Gastroesophageal sphincter (tissue), 4 donors: ENCODE measurements at regions not wholly inside any gene's neighbourhood (a gene's known extent, or its start where the extent isn't known, plus 50 kb on each side); places are given as distances from the start of the nearest gene placed in this dataset.

Source experiments
- ATAC-seq: fragments of 150-250 bp; one replicate; pipeline ENCODE4 v1.9.1; 2016; ENCODE audit warnings: mild to moderate bottlenecking, moderate library complexity
- H3K27ac ChIP-seq, 4 donors: fragments of 200-600 bp; sonication (generic) in 3 of 4; 1 replicate in 3 of 4; 2 replicates in 1 of 4; pipeline ENCODE4 v1.5.1; 2016 to 2019
- H3K27me3 ChIP-seq: fragments of 200-600 bp; sonication (generic); one replicate; pipeline ENCODE4 v1.5.1; 2019
- H3K36me3 ChIP-seq, 2 donors: fragments of 200-600 bp; sonication (generic); one replicate each; pipeline ENCODE4 v1.5.1; 2019; ENCODE audit warnings: control low read depth in 1 of 2
- H3K4me1 ChIP-seq, 3 donors: fragments of 200-600 bp; sonication (generic); 1 replicate in 2 of 3; 2 replicates in 1 of 3; pipeline ENCODE4 v1.5.1; 2016 to 2019; ENCODE audit warnings: control low read depth in 2 of 3
- H3K4me3 ChIP-seq, 2 donors: fragments of 200-600 bp; sonication (generic); one replicate each; pipeline ENCODE4 v1.5.1; 2019; ENCODE audit warnings: mild to moderate bottlenecking in 1 of 2, moderate library complexity in 1 of 2
- H3K9me3 ChIP-seq, 3 donors: fragments of 200-600 bp; sonication (generic); one replicate each; pipeline ENCODE4 v1.5.1; 2017 to 2019; ENCODE audit warnings: control low read depth in 2 of 3
- EP300 ChIP-seq: sonication (generic); formaldehyde crosslinking; IDR thresholded peaks from one replicate; pipeline ENCODE4 v1.6.1; 2017; ENCODE audit warnings: antibody characterized with exemption, mild to moderate bottlenecking
- POLR2A ChIP-seq, 2 donors: fragments of 450-650 bp; IDR thresholded peaks; one replicate each; pipeline ENCODE4 v1.6.1; 2017; ENCODE audit warnings: antibody characterized with exemption in 2 of 2, mild to moderate bottlenecking in 2 of 2, moderate library complexity in 1 of 2
- POLR2AphosphoS5 ChIP-seq: sonication (generic); formaldehyde crosslinking; IDR thresholded peaks from one replicate; pipeline ENCODE4 v1.6.1; 2017; ENCODE audit warnings: antibody characterized with exemption
- WGBS, 2 donors: methylation state at CpG; one replicate each; pipeline ENCODE4 v1.1.5; 2018; ENCODE audit warnings: low coverage in 1 of 2; 5-methylcytosine and 5-hydroxymethylcytosine counted together
- TF ChIP-seq, protein P1 (sequence below), 4 experiments: fragments of 200-600 bp in 2 of 4; fragments of 450-650 bp in 2 of 4; sonication (generic) in 1 of 4; IDR thresholded peaks; one replicate each; pipeline ENCODE4 v1.5.1; 2017 to 2019; ENCODE audit warnings: antibody characterized with exemption in 4 of 4, mild to moderate bottlenecking in 2 of 4, moderate library complexity in 2 of 4

- no peak for ATAC-seq
- WGBS, 2 donors = 91 to 92% methylated on average over 6 of the region's 6 CpGs
- H3K27me3 ChIP-seq = peaks cover 10% of the 10 kb centered on the region
- no peaks in the 10 kb centered on the region for H3K4me1 ChIP-seq
- H3K4me3 ChIP-seq = no peak overlapping the region
- TF ChIP-seq, protein P1, sequence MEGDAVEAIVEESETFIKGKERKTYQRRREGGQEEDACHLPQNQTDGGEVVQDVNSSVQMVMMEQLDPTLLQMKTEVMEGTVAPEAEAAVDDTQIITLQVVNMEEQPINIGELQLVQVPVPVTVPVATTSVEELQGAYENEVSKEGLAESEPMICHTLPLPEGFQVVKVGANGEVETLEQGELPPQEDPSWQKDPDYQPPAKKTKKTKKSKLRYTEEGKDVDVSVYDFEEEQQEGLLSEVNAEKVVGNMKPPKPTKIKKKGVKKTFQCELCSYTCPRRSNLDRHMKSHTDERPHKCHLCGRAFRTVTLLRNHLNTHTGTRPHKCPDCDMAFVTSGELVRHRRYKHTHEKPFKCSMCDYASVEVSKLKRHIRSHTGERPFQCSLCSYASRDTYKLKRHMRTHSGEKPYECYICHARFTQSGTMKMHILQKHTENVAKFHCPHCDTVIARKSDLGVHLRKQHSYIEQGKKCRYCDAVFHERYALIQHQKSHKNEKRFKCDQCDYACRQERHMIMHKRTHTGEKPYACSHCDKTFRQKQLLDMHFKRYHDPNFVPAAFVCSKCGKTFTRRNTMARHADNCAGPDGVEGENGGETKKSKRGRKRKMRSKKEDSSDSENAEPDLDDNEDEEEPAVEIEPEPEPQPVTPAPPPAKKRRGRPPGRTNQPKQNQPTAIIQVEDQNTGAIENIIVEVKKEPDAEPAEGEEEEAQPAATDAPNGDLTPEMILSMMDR (IDR thresholded peaks at IDR 0.05) = no peak
- TF ChIP-seq POLR2A (IDR thresholded peaks at IDR 0.05) = no peak
- no peak for TF ChIP-seq EP300
- TF ChIP-seq POLR2AphosphoS5 = no peak
- H3K36me3 ChIP-seq = peaks cover 0 to 4% of the 10 kb centered on the region in 2 donors
- H3K27ac ChIP-seq = no peak overlapping the region
- H3K9me3 ChIP-seq = no peaks in the 10 kb centered on the region
These were observed 61.5 kb downstream of the PRSS23 start for GRCh38 chr11:86861810-86862209.

- Histone ChIP-seq H3K27ac (no peak overlapping the region), H3K36me3 (peaks cover 0 to 4% of the 10 kb centered on the region in 2 donors), H3K27me3 (peaks cover 10% of the 10 kb centered on the region), H3K4me3 (no peak overlapping the region), H3K9me3 (no peaks in the 10 kb centered on the region), H3K4me1 (no peaks in the 10 kb centered on the region)
- TF ChIP-seq, protein P1 (IDR thresholded peaks at IDR 0.05) = no peak
- TF ChIP-seq POLR2A (IDR thresholded peaks at IDR 0.05) (no peak), EP300 (no peak), POLR2AphosphoS5 (no peak)
- ATAC-seq = no peak
- 55 to 56% methylated on average over 1 to 2 of the region's 2 CpGs for WGBS, 2 donors
These were observed 63.1 kb downstream of the PRSS23 start for GRCh38 chr11:86863476-86863875.

DNA sequence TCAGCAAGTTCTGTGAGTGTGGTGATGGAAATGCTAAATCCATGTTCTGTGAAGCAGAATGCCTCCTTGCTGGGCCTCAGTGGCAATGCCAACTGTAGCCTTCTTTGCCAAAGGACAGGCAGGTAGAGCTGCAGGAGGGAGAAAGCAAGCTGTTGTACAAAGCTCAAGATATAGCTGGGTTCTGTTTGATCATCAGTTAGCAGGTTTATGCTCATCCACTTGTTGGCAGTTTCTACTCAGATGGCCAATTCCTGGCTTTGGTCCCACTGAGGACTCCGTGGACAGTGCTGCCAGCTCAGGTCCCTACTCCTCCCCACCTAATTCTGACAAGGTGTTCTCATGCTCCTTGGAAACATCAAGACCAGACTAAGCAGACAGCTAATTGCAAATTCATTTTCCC lies 65.1 kb downstream of the PRSS23 start:
- Histone ChIP-seq H3K36me3 (peaks cover 0 to 4% of the 10 kb centered on the region in 2 donors), H3K27me3 (peaks cover 10% of the 10 kb centered on the region), H3K4me1 (no peaks in the 10 kb centered on the region), H3K9me3 (no peaks in the 10 kb centered on the region), H3K27ac (no peak overlapping the region), H3K4me3 (no peak overlapping the region)
- TF ChIP-seq POLR2AphosphoS5 = no peak
- TF ChIP-seq POLR2A (IDR thresholded peaks at IDR 0.05) = no peak
- TF ChIP-seq, protein P1 (IDR thresholded peaks at IDR 0.05) = no peak
- TF ChIP-seq EP300 = no peak
- ATAC-seq = no peak
- 86 to 100% methylated on average over 1 of the region's 1 CpG for WGBS, 2 donors

GRCh38 chr11:86869531-86869930 lies 69.2 kb downstream of the PRSS23 start:
- ATAC-seq = no peak
- peaks cover 0 to 2% of the 10 kb centered on the region in 2 donors for H3K36me3 ChIP-seq
- TF ChIP-seq EP300 = no peak
- TF ChIP-seq POLR2A (IDR thresholded peaks at IDR 0.05) = no peak
- TF ChIP-seq, protein P1 (IDR thresholded peaks at IDR 0.05) = no peak
- no peak for TF ChIP-seq POLR2AphosphoS5
- no peak overlapping the region for H3K4me3 ChIP-seq
- H3K4me1 ChIP-seq = no peaks in the 10 kb centered on the region
- H3K9me3 ChIP-seq = no peaks in the 10 kb centered on the region
- WGBS, 2 donors = 35 to 47% methylated on average over 6 of the region's 6 CpGs
- H3K27me3 ChIP-seq = no peaks in the 10 kb centered on the region
- H3K27ac ChIP-seq = peak overlapping the region in 1 of 4 donors; percentile 14

DNA sequence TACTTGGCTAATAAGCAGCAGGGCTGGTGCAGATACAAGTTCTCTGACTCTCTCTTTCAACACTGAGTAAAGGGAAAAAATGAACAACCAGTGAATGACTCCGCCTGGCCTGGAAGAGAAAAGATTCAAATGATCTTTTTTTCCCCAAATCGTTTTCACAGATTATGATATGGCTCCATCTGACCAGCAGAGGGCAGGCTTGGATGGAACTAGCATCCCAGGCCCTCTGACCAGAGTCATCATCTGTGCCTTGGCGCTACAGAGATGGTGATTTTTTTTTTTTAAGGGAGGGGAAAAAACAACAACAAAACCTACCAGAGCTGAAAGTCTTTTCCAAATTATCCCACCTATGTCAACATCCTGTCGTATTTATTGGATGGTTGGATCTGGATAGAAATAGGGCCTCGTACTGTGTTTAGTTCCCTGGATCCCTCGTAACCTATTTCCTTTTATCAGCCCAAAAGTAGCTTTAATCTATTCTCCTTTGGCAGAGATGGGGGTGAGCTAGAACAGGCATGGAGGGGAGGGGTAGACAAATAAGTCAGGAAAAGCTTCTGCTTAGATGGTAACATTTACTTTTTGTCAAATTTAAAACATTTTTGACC lies 69.7 kb downstream of the PRSS23 start:
- TF ChIP-seq, protein P1 (IDR thresholded peaks at IDR 0.05) = peak; percentile 66 to 81 (median 76)
- TF ChIP-seq POLR2A (IDR thresholded peaks at IDR 0.05) (no peak), EP300 (no peak), POLR2AphosphoS5 (no peak)
- no peak overlapping the region for H3K4me3 ChIP-seq

More for the DNA sequence above, 69.7 kb downstream of the PRSS23 start:
- ATAC-seq = peak; percentile 84
- H3K36me3 ChIP-seq = no peaks in the 10 kb centered on the region
- peak overlapping the region in 1 of 4 donors; percentile 14 for H3K27ac ChIP-seq
- WGBS, 2 donors = 21 to 44% methylated on average over 5 to 6 of the region's 6 CpGs
- H3K27me3 ChIP-seq = no peaks in the 10 kb centered on the region
- no peaks in the 10 kb centered on the region for H3K9me3 ChIP-seq
- no peaks in the 10 kb centered on the region for H3K4me1 ChIP-seq
